Endodermal cell (in vitro differentiated cells): ENCODE measurements at regions not wholly inside any gene's neighbourhood (a gene's known extent, or its start where the extent isn't known, plus 50 kb on each side); places are given as distances from the start of the nearest gene placed in this dataset.
"Not testable (repeated sequence)": the region's sequence is repeated elsewhere in the genome, so short reads cannot be mapped to it uniquely, and the experiment has no call there.

Experiments
- DNase-seq: peaks from one replicate; pipeline ENCODE4 v3.0.0-alpha.2; 2017
- H3K27ac ChIP-seq: 2 replicates; pipeline ENCODE4 v1.5.1; 2013; ENCODE audit warnings: mild to moderate bottlenecking, low read depth, low read length, moderate library complexity
- H3K27me3 ChIP-seq: 2 replicates; pipeline ENCODE4 v1.6.1; 2013; ENCODE audit warnings: mild to moderate bottlenecking, low read length, moderate library complexity; ENCODE audit not compliant: insufficient read depth, control insufficient read depth, poor library complexity, severe bottlenecking
- H3K36me3 ChIP-seq: 2 replicates; pipeline ENCODE4 v1.7.0; 2013; ENCODE audit warnings: mild to moderate bottlenecking, low read length, moderate library complexity; ENCODE audit not compliant: control insufficient read depth, insufficient read depth
- H3K4me1 ChIP-seq: one replicate; pipeline ENCODE4 v1.7.0; 2013; ENCODE audit warnings: low read length; ENCODE audit not compliant: control insufficient read depth, insufficient read depth
- H3K4me3 ChIP-seq: 2 replicates; pipeline ENCODE4 v1.5.1; 2013; ENCODE audit warnings: mild to moderate bottlenecking, low read length, moderate library complexity
- H3K9ac ChIP-seq: 2 replicates; pipeline ENCODE4 v1.6.1; 2013; ENCODE audit warnings: mild to moderate bottlenecking, low read length, moderate library complexity; ENCODE audit not compliant: poor library complexity, severe bottlenecking; ENCODE audit errors: extremely low read depth
- H3K9me3 ChIP-seq: 2 replicates; pipeline ENCODE4 v1.6.1; 2013; ENCODE audit warnings: mild to moderate bottlenecking, low read length, moderate library complexity; ENCODE audit not compliant: control insufficient read depth
- H3K27ac Mint-ChIP-seq: 2 replicates; pipeline ENCODE4 v1.8.0; 2020; ENCODE audit warnings: mixed read lengths
- H3K27me3 Mint-ChIP-seq: 2 replicates; pipeline ENCODE4 v1.8.0; 2021; ENCODE audit warnings: mild to moderate bottlenecking, mixed read lengths; ENCODE audit not compliant: insufficient read depth
- H3K36me3 Mint-ChIP-seq: 2 replicates; pipeline ENCODE4 v1.8.0; 2020; ENCODE audit warnings: low read depth, mixed read lengths
- H3K4me1 Mint-ChIP-seq: 2 replicates; pipeline ENCODE4 v1.8.0; 2020; ENCODE audit warnings: mixed read lengths
- H3K4me3 Mint-ChIP-seq: 2 replicates; pipeline ENCODE4 v1.8.0; 2020; ENCODE audit warnings: mild to moderate bottlenecking, moderate library complexity, mixed read lengths
- H3K9me3 Mint-ChIP-seq: 2 replicates; pipeline ENCODE4 v1.8.0; 2020; ENCODE audit warnings: mild to moderate bottlenecking, mixed read lengths
- whole genome bisulfite sequencing, 2 experiments: methylation state at CpG; one replicate each; pipeline versions ENCODE4 v1.1.5 to v1.1.7; 2013; ENCODE audit warnings: missing lambda C conversion rate in 2 of 2, mixed read lengths in 1 of 2; ENCODE audit not compliant: insufficient coverage in 1 of 2, insufficient read length in 1 of 2; 5-methylcytosine and 5-hydroxymethylcytosine counted together
- TF ChIP-seq, protein P1 (sequence below): fragments of 200-600 bp; sonication (generic); conservative IDR thresholded peaks from 2 replicates; pipeline ENCODE4 v1.5.0; 2021; ENCODE audit warnings: antibody characterized with exemption, mild to moderate bottlenecking

DNA sequence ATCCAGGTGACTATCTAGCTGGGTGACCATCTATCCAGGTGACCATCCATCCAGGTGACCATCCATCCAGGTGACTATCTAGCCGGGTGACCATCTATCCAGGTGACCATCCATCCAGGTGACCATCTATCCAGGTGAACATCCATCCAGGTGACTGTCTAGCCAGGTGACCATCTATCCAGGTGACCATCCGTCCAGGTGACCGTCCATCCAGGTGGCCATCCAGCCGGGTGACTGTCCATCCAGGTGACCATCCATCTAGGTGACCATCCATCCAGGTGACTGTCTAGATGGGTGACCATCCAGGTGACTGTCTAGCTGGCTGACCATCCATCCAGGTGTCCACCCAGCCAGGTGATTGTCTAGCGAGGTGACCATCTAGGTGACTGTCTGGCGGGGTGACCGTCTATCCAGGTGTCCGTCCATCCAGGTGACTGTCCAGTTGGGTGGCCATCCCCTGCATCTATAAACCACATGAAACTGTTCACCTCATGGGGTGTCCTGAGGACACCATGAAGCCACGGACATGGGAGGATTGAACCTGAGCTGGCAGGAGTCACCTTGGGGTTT is 305.3 kb downstream of the NDUFA10 start:
- H3K4me3 Mint-ChIP-seq, result no peak overlapping the region
- no peak overlapping the region for H3K9ac ChIP-seq
- H3K4me3 ChIP-seq, result no peak overlapping the region
- no peak for DNase-seq
- no peaks in the 10 kb centered on the region for H3K27me3 ChIP-seq
- no peaks in the 10 kb centered on the region for H3K9me3 ChIP-seq
- no peak overlapping the region for H3K27ac ChIP-seq
- H3K27me3 Mint-ChIP-seq, result no peaks in the 10 kb centered on the region
- no peaks in the 10 kb centered on the region for H3K36me3 Mint-ChIP-seq
- no peaks in the 10 kb centered on the region for H3K4me1 Mint-ChIP-seq
- H3K9me3 Mint-ChIP-seq, result peaks cover 2% of the 10 kb centered on the region
- WGBS, 2 experiments, result 86 to 87% methylated on average over 7 to 9 of the region's 9 CpGs
- TF ChIP-seq, protein P1, sequence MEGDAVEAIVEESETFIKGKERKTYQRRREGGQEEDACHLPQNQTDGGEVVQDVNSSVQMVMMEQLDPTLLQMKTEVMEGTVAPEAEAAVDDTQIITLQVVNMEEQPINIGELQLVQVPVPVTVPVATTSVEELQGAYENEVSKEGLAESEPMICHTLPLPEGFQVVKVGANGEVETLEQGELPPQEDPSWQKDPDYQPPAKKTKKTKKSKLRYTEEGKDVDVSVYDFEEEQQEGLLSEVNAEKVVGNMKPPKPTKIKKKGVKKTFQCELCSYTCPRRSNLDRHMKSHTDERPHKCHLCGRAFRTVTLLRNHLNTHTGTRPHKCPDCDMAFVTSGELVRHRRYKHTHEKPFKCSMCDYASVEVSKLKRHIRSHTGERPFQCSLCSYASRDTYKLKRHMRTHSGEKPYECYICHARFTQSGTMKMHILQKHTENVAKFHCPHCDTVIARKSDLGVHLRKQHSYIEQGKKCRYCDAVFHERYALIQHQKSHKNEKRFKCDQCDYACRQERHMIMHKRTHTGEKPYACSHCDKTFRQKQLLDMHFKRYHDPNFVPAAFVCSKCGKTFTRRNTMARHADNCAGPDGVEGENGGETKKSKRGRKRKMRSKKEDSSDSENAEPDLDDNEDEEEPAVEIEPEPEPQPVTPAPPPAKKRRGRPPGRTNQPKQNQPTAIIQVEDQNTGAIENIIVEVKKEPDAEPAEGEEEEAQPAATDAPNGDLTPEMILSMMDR, result no peak
- no peaks in the 10 kb centered on the region for H3K4me1 ChIP-seq
- no peak overlapping the region for H3K27ac Mint-ChIP-seq
- no peaks in the 10 kb centered on the region for H3K36me3 ChIP-seq

DNA sequence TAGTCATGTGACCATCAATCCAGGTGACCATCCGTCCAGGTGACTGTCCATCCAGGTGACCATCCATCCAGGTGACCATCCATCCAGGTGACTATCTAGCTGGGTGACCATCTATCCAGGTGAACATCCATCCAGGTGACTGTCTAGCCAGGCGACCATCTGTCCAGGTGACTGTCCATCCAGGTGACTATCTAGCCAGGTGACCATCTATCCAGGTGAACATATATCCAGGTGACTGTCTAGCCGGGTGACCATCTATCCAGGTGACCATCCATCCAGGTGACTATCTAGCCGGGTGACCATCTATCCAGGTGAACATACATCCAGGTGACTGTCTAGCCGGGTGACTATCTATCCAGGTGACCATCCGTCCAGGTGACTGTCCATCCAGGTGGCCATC is 306.2 kb downstream of the NDUFA10 start:
- H3K4me3 ChIP-seq, H3K27ac ChIP-seq, H3K4me3 Mint-ChIP-seq, H3K4me1 Mint-ChIP-seq, H3K9ac ChIP-seq, H3K27me3 ChIP-seq, H3K9me3 Mint-ChIP-seq, H3K36me3 ChIP-seq, H3K9me3 ChIP-seq, H3K36me3 Mint-ChIP-seq, DNase-seq, H3K27me3 Mint-ChIP-seq, H3K4me1 ChIP-seq, H3K27ac Mint-ChIP-seq: not testable (repeated sequence)
- 75 to 80% methylated on average over 5 to 6 of the region's 6 CpGs for WGBS, 2 experiments

DNA sequence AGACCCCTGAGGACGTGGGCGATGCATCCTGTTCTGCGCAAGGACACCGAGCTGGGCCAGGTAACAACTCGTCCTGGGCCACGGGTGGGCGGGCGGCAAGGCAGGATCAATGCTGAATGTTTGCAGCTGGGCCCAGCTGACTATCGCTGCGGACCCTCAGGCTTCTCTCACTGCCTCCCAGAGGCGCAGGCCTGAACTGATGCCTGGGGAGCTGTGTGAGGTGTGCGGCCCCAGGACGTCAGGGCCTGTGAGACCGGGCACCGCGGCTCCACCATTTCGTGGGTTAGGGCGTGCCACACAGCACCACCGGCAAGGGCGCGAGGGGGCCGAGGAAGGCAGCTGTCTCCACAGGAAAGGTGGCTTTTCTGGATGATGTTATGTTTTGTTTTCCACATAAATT is 307.4 kb downstream of the NDUFA10 start:
- H3K4me1 ChIP-seq, result no peaks in the 10 kb centered on the region
- H3K36me3 Mint-ChIP-seq, result no peaks in the 10 kb centered on the region
- no peaks in the 10 kb centered on the region for H3K27me3 ChIP-seq
- peaks cover under 1% of the 10 kb centered on the region for H3K27me3 Mint-ChIP-seq
- H3K36me3 ChIP-seq, result no peaks in the 10 kb centered on the region
- no peak overlapping the region for H3K27ac Mint-ChIP-seq
- H3K4me3 ChIP-seq, result no peak overlapping the region
- peaks cover 20% of the 10 kb centered on the region for H3K9me3 Mint-ChIP-seq
- peak; percentile 36 for DNase-seq
- peaks cover 17% of the 10 kb centered on the region for H3K9me3 ChIP-seq
- TF ChIP-seq, protein P1, result no peak
- no peaks in the 10 kb centered on the region for H3K4me1 Mint-ChIP-seq
- 95 to 97% methylated on average over 21 to 22 of the region's 22 CpGs for WGBS, 2 experiments
- no peak overlapping the region for H3K9ac ChIP-seq
- no peak overlapping the region for H3K4me3 Mint-ChIP-seq
- H3K27ac ChIP-seq, result no peak overlapping the region

DNA sequence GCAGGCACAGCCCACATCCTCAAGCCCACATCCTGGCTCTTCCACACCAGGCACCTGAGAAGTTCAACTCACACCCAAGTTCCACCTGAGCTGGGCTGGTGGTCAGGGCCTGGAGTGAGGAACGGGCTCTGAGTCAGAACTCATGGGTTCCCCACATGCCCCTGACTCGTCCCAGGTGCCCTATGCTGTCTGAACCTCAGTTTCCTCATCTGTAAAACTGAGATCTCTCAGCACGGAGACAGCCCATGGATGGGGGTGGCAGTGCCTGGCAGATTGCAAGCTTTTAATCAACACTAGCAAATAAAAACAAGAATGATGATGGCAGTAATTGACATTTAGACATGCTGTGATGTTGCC is 307.8 kb downstream of the NDUFA10 start:
- no peak overlapping the region for H3K27ac ChIP-seq
- no peak overlapping the region for H3K4me3 ChIP-seq
- Mint-ChIP-seq H3K4me3 (no peak overlapping the region), H3K27me3 (peaks cover 4% of the 10 kb centered on the region), H3K36me3 (no peaks in the 10 kb centered on the region), H3K4me1 (no peaks in the 10 kb centered on the region), H3K9me3 (peaks cover 23% of the 10 kb centered on the region), H3K27ac (no peak overlapping the region)
- peaks cover 21% of the 10 kb centered on the region for H3K9me3 ChIP-seq
- H3K36me3 ChIP-seq, result no peaks in the 10 kb centered on the region
- WGBS, 2 experiments, result 82 to 91% methylated on average over 2 to 3 of the region's 3 CpGs
- no peaks in the 10 kb centered on the region for H3K4me1 ChIP-seq
- TF ChIP-seq, protein P1, result no peak
- H3K9ac ChIP-seq, result no peak overlapping the region
- peak; percentile 18 for DNase-seq
- H3K27me3 ChIP-seq, result no peaks in the 10 kb centered on the region
